ENCODE measurements at regions not wholly inside any gene's neighbourhood (a gene's known extent, or its start where the extent isn't known, plus 50 kb on each side); places are given as distances from the start of the nearest gene placed in this dataset.

DNA sequence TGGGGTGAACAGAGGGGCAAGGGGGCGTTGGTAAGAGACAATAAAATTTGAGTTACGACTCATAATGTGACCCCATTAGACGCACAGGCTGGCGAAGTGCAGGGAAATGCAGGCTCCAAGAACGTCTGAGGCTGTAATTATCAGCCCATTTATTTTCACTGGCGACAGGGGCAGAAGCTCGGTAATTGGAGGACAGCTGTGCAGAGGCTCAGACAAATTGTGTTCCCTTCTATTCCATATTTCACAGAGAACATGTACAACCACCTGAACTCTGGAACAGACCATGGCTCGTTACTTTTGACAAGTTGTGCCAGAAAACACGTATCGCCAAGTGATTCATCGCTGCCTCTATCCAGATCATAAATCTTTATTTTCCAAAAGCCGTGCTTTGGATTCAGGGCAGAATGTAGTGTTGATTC is 137.3 kb upstream of the FRMD4A start:
- TF ChIP-seq, protein P1, sequence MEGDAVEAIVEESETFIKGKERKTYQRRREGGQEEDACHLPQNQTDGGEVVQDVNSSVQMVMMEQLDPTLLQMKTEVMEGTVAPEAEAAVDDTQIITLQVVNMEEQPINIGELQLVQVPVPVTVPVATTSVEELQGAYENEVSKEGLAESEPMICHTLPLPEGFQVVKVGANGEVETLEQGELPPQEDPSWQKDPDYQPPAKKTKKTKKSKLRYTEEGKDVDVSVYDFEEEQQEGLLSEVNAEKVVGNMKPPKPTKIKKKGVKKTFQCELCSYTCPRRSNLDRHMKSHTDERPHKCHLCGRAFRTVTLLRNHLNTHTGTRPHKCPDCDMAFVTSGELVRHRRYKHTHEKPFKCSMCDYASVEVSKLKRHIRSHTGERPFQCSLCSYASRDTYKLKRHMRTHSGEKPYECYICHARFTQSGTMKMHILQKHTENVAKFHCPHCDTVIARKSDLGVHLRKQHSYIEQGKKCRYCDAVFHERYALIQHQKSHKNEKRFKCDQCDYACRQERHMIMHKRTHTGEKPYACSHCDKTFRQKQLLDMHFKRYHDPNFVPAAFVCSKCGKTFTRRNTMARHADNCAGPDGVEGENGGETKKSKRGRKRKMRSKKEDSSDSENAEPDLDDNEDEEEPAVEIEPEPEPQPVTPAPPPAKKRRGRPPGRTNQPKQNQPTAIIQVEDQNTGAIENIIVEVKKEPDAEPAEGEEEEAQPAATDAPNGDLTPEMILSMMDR (conservative IDR thresholded peaks at IDR 0.05 in 1 of 2, IDR thresholded peaks at IDR 0.05 in 1 of 2; ENCODE audit: extremely low read depth in 1 of 2, insufficient read depth in 1 of 2, low read depth in 1 of 2, low read length in 2 of 2): no peak
- no peak for TF ChIP-seq EZH2 (IDR thresholded peaks at IDR 0.05; ENCODE audit: borderline replicate concordance, low read length)

All from mammary epithelial cell (primary cell).